ENCODE measurements at regions not wholly inside any gene's neighbourhood (a gene's known extent, or its start where the extent isn't known, plus 50 kb on each side); places are given as distances from the start of the nearest gene placed in this dataset.

GRCh38 chr3:170643831-170644230 is 58.0 kb upstream of the SLC7A14 start:
- TF ChIP-seq ZNF558 (tag by site-specific recombination; IDR thresholded peaks at IDR 0.05) (no peak), ZFP37 (tag by site-specific recombination; IDR thresholded peaks at IDR 0.05) (no peak), CTCF (tag by site-specific recombination; IDR thresholded peaks at IDR 0.05) (no peak), MEIS1 (CRISPR knock-in tag; IDR thresholded peaks at IDR 0.05; ENCODE audit: borderline replicate concordance) (no peak), ZNF792 (tag by site-specific recombination; IDR thresholded peaks at IDR 0.05) (no peak), ZBTB10 (tag by site-specific recombination; IDR thresholded peaks at IDR 0.05) (no peak), KLF7 (tag by site-specific recombination; IDR thresholded peaks at IDR 0.05; ENCODE audit: borderline replicate concordance) (no peak), ZNF654 (tag by site-specific recombination; IDR thresholded peaks at IDR 0.05; ENCODE audit: low read depth) (no peak), ZNF37A (tag by site-specific recombination; IDR thresholded peaks at IDR 0.05) (no peak), ZNF292 (tag by site-specific recombination; IDR thresholded peaks at IDR 0.05; ENCODE audit: borderline replicate concordance, low read depth) (no peak), ZNF670 (tag by site-specific recombination; IDR thresholded peaks at IDR 0.05; ENCODE audit: low read depth) (no peak), ZNF701 (tag by site-specific recombination; IDR thresholded peaks at IDR 0.05) (no peak), TCF7L2 (IDR thresholded peaks at IDR 0.05; ENCODE audit: borderline replicate concordance, low read depth, low read length) (no peak)
- TF ChIP-seq, protein P1, sequence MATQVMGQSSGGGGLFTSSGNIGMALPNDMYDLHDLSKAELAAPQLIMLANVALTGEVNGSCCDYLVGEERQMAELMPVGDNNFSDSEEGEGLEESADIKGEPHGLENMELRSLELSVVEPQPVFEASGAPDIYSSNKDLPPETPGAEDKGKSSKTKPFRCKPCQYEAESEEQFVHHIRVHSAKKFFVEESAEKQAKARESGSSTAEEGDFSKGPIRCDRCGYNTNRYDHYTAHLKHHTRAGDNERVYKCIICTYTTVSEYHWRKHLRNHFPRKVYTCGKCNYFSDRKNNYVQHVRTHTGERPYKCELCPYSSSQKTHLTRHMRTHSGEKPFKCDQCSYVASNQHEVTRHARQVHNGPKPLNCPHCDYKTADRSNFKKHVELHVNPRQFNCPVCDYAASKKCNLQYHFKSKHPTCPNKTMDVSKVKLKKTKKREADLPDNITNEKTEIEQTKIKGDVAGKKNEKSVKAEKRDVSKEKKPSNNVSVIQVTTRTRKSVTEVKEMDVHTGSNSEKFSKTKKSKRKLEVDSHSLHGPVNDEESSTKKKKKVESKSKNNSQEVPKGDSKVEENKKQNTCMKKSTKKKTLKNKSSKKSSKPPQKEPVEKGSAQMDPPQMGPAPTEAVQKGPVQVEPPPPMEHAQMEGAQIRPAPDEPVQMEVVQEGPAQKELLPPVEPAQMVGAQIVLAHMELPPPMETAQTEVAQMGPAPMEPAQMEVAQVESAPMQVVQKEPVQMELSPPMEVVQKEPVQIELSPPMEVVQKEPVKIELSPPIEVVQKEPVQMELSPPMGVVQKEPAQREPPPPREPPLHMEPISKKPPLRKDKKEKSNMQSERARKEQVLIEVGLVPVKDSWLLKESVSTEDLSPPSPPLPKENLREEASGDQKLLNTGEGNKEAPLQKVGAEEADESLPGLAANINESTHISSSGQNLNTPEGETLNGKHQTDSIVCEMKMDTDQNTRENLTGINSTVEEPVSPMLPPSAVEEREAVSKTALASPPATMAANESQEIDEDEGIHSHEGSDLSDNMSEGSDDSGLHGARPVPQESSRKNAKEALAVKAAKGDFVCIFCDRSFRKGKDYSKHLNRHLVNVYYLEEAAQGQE (tag by site-specific recombination; IDR thresholded peaks at IDR 0.05): no peak

Data from HEK293 (cell line).